Liver (tissue), 3 donors: ENCODE measurements at regions not wholly inside any gene's neighbourhood (a gene's known extent, or its start where the extent isn't known, plus 50 kb on each side); places are given as distances from the start of the nearest gene placed in this dataset.

Experiments
- CTCF ChIP-seq: fragments of 150-350 bp; IDR thresholded peaks from 2 replicates; pipeline ENCODE4 v1.5.1; 2017; ENCODE audit warnings: improper control_type of control experiment, low read depth, low read length; ENCODE audit not compliant: missing input control
- MAX ChIP-seq: IDR thresholded peaks from 2 replicates; pipeline ENCODE4 v1.6.1; 2016; ENCODE audit warnings: antibody characterized with exemption
- RAD21 ChIP-seq, 2 donors: IDR thresholded peaks; 2 replicates each; pipeline ENCODE4 v1.6.1; 2016; ENCODE audit warnings: antibody characterized with exemption in 2 of 2, mild to moderate bottlenecking in 2 of 2
- RXRA ChIP-seq, 2 donors: IDR thresholded peaks; 2 replicates each; pipeline ENCODE4 v1.6.1; 2017 to 2018; ENCODE audit warnings: antibody characterized with exemption in 2 of 2, mild to moderate bottlenecking in 1 of 2
- SP1 ChIP-seq: IDR thresholded peaks from 2 replicates; pipeline ENCODE4 v1.6.1; 2018; ENCODE audit warnings: antibody characterized with exemption, mild to moderate bottlenecking
- TAF1 ChIP-seq: conservative IDR thresholded peaks from 2 replicates; pipeline ENCODE4 v1.6.1; 2016; ENCODE audit warnings: antibody characterized with exemption, mild to moderate bottlenecking
- ZBTB33 ChIP-seq: IDR thresholded peaks from 2 replicates; pipeline ENCODE4 v1.6.1; 2016; ENCODE audit warnings: antibody characterized with exemption
- TF ChIP-seq, protein P1 (sequence below): IDR thresholded peaks from 2 replicates; pipeline ENCODE4 v1.6.1; 2016; ENCODE audit warnings: antibody characterized with exemption, mild to moderate bottlenecking
- donor health status: healthy.
- donor health status: healthy.

DNA sequence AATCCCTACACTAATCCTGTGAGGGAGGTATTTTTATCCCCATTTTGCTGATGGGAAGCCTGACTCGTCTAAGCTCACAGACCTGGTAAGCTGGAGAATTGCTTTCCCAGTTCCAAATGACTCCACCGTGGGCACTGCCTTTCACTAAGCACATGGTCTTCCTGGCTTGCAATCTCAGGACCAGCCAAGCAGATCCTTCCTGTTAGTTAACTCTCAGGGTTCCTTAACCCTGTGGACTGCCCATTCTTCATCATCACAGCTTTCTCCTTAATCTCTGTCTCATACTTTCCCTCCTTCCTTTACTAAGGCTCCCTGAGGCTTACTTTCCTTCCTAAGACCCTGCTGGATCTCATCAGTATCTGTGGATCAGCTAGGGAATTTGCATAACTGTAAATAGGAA lies 122.2 kb upstream of the ZEB2 start:
- TF ChIP-seq, protein P1, sequence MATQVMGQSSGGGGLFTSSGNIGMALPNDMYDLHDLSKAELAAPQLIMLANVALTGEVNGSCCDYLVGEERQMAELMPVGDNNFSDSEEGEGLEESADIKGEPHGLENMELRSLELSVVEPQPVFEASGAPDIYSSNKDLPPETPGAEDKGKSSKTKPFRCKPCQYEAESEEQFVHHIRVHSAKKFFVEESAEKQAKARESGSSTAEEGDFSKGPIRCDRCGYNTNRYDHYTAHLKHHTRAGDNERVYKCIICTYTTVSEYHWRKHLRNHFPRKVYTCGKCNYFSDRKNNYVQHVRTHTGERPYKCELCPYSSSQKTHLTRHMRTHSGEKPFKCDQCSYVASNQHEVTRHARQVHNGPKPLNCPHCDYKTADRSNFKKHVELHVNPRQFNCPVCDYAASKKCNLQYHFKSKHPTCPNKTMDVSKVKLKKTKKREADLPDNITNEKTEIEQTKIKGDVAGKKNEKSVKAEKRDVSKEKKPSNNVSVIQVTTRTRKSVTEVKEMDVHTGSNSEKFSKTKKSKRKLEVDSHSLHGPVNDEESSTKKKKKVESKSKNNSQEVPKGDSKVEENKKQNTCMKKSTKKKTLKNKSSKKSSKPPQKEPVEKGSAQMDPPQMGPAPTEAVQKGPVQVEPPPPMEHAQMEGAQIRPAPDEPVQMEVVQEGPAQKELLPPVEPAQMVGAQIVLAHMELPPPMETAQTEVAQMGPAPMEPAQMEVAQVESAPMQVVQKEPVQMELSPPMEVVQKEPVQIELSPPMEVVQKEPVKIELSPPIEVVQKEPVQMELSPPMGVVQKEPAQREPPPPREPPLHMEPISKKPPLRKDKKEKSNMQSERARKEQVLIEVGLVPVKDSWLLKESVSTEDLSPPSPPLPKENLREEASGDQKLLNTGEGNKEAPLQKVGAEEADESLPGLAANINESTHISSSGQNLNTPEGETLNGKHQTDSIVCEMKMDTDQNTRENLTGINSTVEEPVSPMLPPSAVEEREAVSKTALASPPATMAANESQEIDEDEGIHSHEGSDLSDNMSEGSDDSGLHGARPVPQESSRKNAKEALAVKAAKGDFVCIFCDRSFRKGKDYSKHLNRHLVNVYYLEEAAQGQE: no peak
- TF ChIP-seq RAD21 (IDR thresholded peaks at IDR 0.05) (no peak), CTCF (no peak), TAF1 (no peak), MAX (no peak), ZBTB33 (no peak), SP1 (no peak), RXRA (IDR thresholded peaks at IDR 0.05) (no peak)
